H1 (cell line): ENCODE measurements at regions not wholly inside any gene's neighbourhood (a gene's known extent, or its start where the extent isn't known, plus 50 kb on each side); places are given as distances from the start of the nearest gene placed in this dataset.

ENCODE experiments used
- CTCF ChIA-PET: fragments of 300-600 bp; sonication (Branson Sonifier 250); formaldehyde crosslinking; loops from one replicate; lab custom pipeline; 2021; ENCODE audit not compliant: partially characterized antibody; lab: Charles Lee
- POLR2A ChIA-PET: fragments of 300-600 bp; sonication (Branson Sonifier 250); formaldehyde crosslinking; loops from one replicate; lab custom pipeline; 2021; ENCODE audit warnings: inconsistent platforms; ENCODE audit not compliant: partially characterized antibody; lab: Charles Lee
- DNase-seq, 2 experiments: peaks; one replicate each; pipeline versions ENCODE4 v3.0.0 to v3.0.0-alpha.2; 2010 to 2022; ENCODE audit warnings: low spot score in 2 of 2, low read depth in 1 of 2, mixed read lengths in 1 of 2
- FAIRE-seq: peaks from 2 replicates; lab custom pipeline; 2011; peaks lifted over from hg19 to GRCh38; lab: Jason Lieb, UNC
- H2AFZ ChIP-seq: 2 replicates; pipeline ENCODE4 v1.8.1; 2012; ENCODE audit warnings: low read length, inconsistent platforms
- H2AK5ac ChIP-seq: 2 replicates; pipeline ENCODE4 v1.6.1; 2013; ENCODE audit warnings: low read depth, low read length
- H2BK120ac ChIP-seq: replicated peaks from 2 replicates; pipeline ENCODE3; 2013; ENCODE audit warnings: low read depth, low read length, inconsistent platforms
- H2BK12ac ChIP-seq: 2 replicates; pipeline ENCODE4 v1.6.1; 2013; ENCODE audit warnings: low read depth, low read length
- H2BK15ac ChIP-seq: 2 replicates; pipeline ENCODE4 v1.6.1; 2013; ENCODE audit warnings: low read length
- H2BK20ac ChIP-seq: 2 replicates; pipeline ENCODE4 v1.6.1; 2013; ENCODE audit warnings: low read length
- H2BK5ac ChIP-seq: 2 replicates; pipeline ENCODE4 v1.6.1; 2013; ENCODE audit warnings: low read depth, low read length
- H3K14ac ChIP-seq: 2 replicates; pipeline ENCODE4 v1.6.1; 2013; ENCODE audit warnings: inconsistent platforms; ENCODE audit not compliant: insufficient read length
- H3K18ac ChIP-seq: 2 replicates; pipeline ENCODE4 v1.6.1; 2013; ENCODE audit warnings: low read length; ENCODE audit errors: extremely low read depth
- H3K23ac ChIP-seq: 2 replicates; pipeline ENCODE4 v1.6.1; 2013; ENCODE audit warnings: inconsistent platforms; ENCODE audit not compliant: insufficient read length
- H3K23me2 ChIP-seq: 2 replicates; pipeline ENCODE4 v1.6.1; 2013; ENCODE audit warnings: low read depth, low read length
- H3K27ac ChIP-seq: 2 replicates; pipeline ENCODE4 v1.6.1; 2011; ENCODE audit warnings: low read depth, low read length, inconsistent platforms
- H3K27me3 ChIP-seq, 4 experiments: replicated peaks in 1 of 4; 1 replicate in 1 of 4; 2 replicates in 3 of 4; pipeline versions ENCODE4 v1.6.1 to v1.8.1; 2011 to 2013; ENCODE audit warnings: low read length in 3 of 4, mild to moderate bottlenecking in 3 of 4, inconsistent platforms in 2 of 4, mixed read lengths in 2 of 4, moderate library complexity in 1 of 4; ENCODE audit not compliant: control insufficient read depth in 3 of 4, insufficient read depth in 3 of 4; ENCODE audit errors: extremely low read depth in 1 of 4
- H3K36me3 ChIP-seq, 4 experiments: 2 replicates each; pipeline versions ENCODE4 v1.6.1 to v1.8.1; 2011 to 2013; ENCODE audit warnings: mild to moderate bottlenecking in 4 of 4, low read length in 3 of 4, moderate library complexity in 2 of 4, control low read depth in 1 of 4, inconsistent platforms in 1 of 4; ENCODE audit not compliant: insufficient read depth in 4 of 4, control insufficient read depth in 2 of 4
- H3K4ac ChIP-seq: replicated peaks from 2 replicates; pipeline ENCODE3; 2013; ENCODE audit warnings: low read length, low read depth, mixed read lengths, inconsistent platforms; ENCODE audit not compliant: insufficient read length
- H3K4me1 ChIP-seq, 4 experiments: replicated peaks in 1 of 4; 1 replicate in 1 of 4; 2 replicates in 3 of 4; pipeline versions ENCODE4 v1.6.1 to v1.8.1; 2011 to 2013; ENCODE audit warnings: low read length in 3 of 4, inconsistent platforms in 2 of 4, mixed read lengths in 1 of 4; ENCODE audit not compliant: insufficient read depth in 4 of 4, control insufficient read depth in 3 of 4
- H3K4me2 ChIP-seq, 2 experiments: 2 replicates each; pipeline versions ENCODE4 v1.6.1 to v1.8.1; 2011 to 2013; ENCODE audit warnings: low read depth in 2 of 2, low read length in 2 of 2, control low read depth in 1 of 2, inconsistent platforms in 1 of 2, mild to moderate bottlenecking in 1 of 2; ENCODE audit not compliant: insufficient read depth in 1 of 2
- H3K4me3 ChIP-seq, 4 experiments: fragments of 200-600, 300-600 bp in 1 of 4; sonication (generic), shearing (Covaris generic), sonication (Bioruptor Twin) in 1 of 4; 2 replicates each; pipeline versions ENCODE4 v1.5.1 to v1.8.1; 2011 to 2016; ENCODE audit warnings: low read length in 4 of 4, low read depth in 3 of 4, control low read depth in 2 of 4, inconsistent platforms in 2 of 4, mild to moderate bottlenecking in 2 of 4, mixed read lengths in 1 of 4, moderate library complexity in 1 of 4; ENCODE audit not compliant: insufficient read depth in 2 of 4; ENCODE audit errors: extremely low read depth in 1 of 4
- H3K56ac ChIP-seq: replicated peaks from 2 replicates; pipeline ENCODE3; 2013; ENCODE audit warnings: low read depth, mild to moderate bottlenecking, mixed read lengths, low read length, inconsistent platforms; ENCODE audit not compliant: insufficient read length
- H3K79me1 ChIP-seq: 2 replicates; pipeline ENCODE4 v1.6.1; 2013; ENCODE audit warnings: low read depth, low read length, control low read depth
- H3K79me2 ChIP-seq, 2 experiments: 2 replicates each; pipeline versions ENCODE4 v1.6.1 to v1.8.1; 2012 to 2013; ENCODE audit warnings: low read length in 2 of 2, mild to moderate bottlenecking in 2 of 2, inconsistent platforms in 1 of 2; ENCODE audit not compliant: insufficient read depth in 2 of 2, control insufficient read depth in 1 of 2
- H3K9ac ChIP-seq, 4 experiments: replicated peaks in 1 of 4; 1 replicate in 1 of 4; 2 replicates in 3 of 4; pipeline versions ENCODE4 v1.6.1 to v1.8.1; 2011 to 2013; ENCODE audit warnings: low read depth in 3 of 4, low read length in 3 of 4, control low read depth in 2 of 4, mild to moderate bottlenecking in 2 of 4, moderate library complexity in 2 of 4, inconsistent platforms in 1 of 4; ENCODE audit errors: extremely low read depth in 1 of 4
- H3K9me3 ChIP-seq, 2 experiments: 2 replicates each; pipeline versions ENCODE4 v1.6.1 to v1.8.1; 2012 to 2013; ENCODE audit warnings: mild to moderate bottlenecking in 2 of 2, moderate library complexity in 2 of 2, control low read depth in 1 of 2, inconsistent platforms in 1 of 2, low read depth in 1 of 2, low read length in 1 of 2, mixed read lengths in 1 of 2; ENCODE audit not compliant: insufficient read depth in 2 of 2
- H4K20me1 ChIP-seq, 2 experiments: replicated peaks in 1 of 2; 2 replicates each; pipeline versions ENCODE3 to v1.8.1; 2011 to 2013; ENCODE audit warnings: inconsistent platforms in 2 of 2, low read length in 2 of 2, mild to moderate bottlenecking in 1 of 2; ENCODE audit not compliant: insufficient read depth in 2 of 2, control insufficient read depth in 1 of 2
- H4K5ac ChIP-seq: 2 replicates; pipeline ENCODE4 v1.6.1; 2013; ENCODE audit warnings: low read length, low read depth, mixed read lengths, inconsistent platforms; ENCODE audit not compliant: insufficient read length
- H4K8ac ChIP-seq: 2 replicates; pipeline ENCODE4 v1.8.0; 2013; ENCODE audit warnings: mild to moderate bottlenecking, moderate library complexity, low read length, inconsistent platforms; ENCODE audit not compliant: insufficient read depth; ENCODE audit errors: extremely low read depth
- H4K91ac ChIP-seq: replicated peaks from 2 replicates; pipeline ENCODE3; 2013; ENCODE audit warnings: low read length, mixed read lengths, inconsistent platforms; ENCODE audit not compliant: insufficient read length
- RNF2 ChIP-seq: fragments of 200-900, 300-1000 bp; sonication (generic); IDR thresholded peaks from 2 replicates; pipeline ENCODE4 v1.7.1; 2016; ENCODE audit warnings: borderline replicate concordance, low read depth, mild to moderate bottlenecking, antibody characterized with exemption, low read length; ENCODE audit not compliant: poor library complexity, severe bottlenecking; ENCODE audit errors: missing control alignments
- WGBS, 2 experiments: shearing (Covaris generic) in 1 of 2; methylation state at CpG; one replicate each; pipeline versions ENCODE4 v1.1.6 to v1.1.7; 2013 to 2015; ENCODE audit warnings: low lambda C conversion rate in 2 of 2, mixed read lengths in 2 of 2, inconsistent platforms in 1 of 2, low coverage in 1 of 2, missing lambda C conversion rate in 1 of 2; ENCODE audit not compliant: insufficient replicate concordance in 2 of 2, insufficient coverage in 1 of 2, insufficient read length in 1 of 2; ENCODE audit errors: extremely low coverage in 1 of 2, missing lambda C conversion rate in 1 of 2; 5-methylcytosine and 5-hydroxymethylcytosine counted together

- Histone ChIP-seq H3K36me3 (no peaks in the 10 kb centered on the region), H3K27me3 (no peaks in the 10 kb centered on the region; a peak in 1 of 7 replicates), H3K23ac (no peak overlapping the region), H3K79me2 (no peaks in the 10 kb centered on the region), H3K14ac (no peak overlapping the region), H3K23me2 (no peaks in the 10 kb centered on the region; the same call in 1 of the 2 replicates), H3K9ac (no peak overlapping the region), H2BK15ac (no peak overlapping the region), H4K8ac (no peak overlapping the region), H2BK12ac (no peak overlapping the region), H4K20me1 (no peaks in the 10 kb centered on the region), H3K79me1 (no peaks in the 10 kb centered on the region), H3K4ac (no peak overlapping the region), H2AK5ac (no peak overlapping the region), H3K18ac (no peak overlapping the region), H3K27ac (no peak overlapping the region), H3K56ac (no peak overlapping the region), H4K91ac (no peak overlapping the region), H2BK120ac (no peak overlapping the region), H3K9me3 (no peaks in the 10 kb centered on the region), H2BK20ac (no peak overlapping the region), H3K4me1 (no peaks in the 10 kb centered on the region), H2BK5ac (no peak overlapping the region), H3K4me3 (no peak overlapping the region), H2AFZ (no peak overlapping the region), H3K4me2 (no peak overlapping the region), H4K5ac (no peak overlapping the region)
- CTCF ChIA-PET, result interaction anchor here (0.6 kb wide), 1 partner anchor 183 kb away, joined by 3 read pairs; no protein-coding TSS in a partner anchor
- POLR2A ChIA-PET, result no interaction called here
- DNase-seq, result no peak
- 88% methylated on average over 4 of the region's 4 CpGs; no CpG with 5 or more reads in 1 of the 2 experiments for WGBS, 2 experiments
- no peak for TF ChIP-seq RNF2
- no peak for FAIRE-seq
These were observed 269.3 kb upstream of the PRDM1 start for GRCh38 chr6:105816847-105817246.
